Keratinocyte (primary cell): ENCODE measurements at regions not wholly inside any gene's neighbourhood (a gene's known extent, or its start where the extent isn't known, plus 50 kb on each side); places are given as distances from the start of the nearest gene placed in this dataset.

Experiments
- EZH2 ChIP-seq: IDR thresholded peaks from one replicate; pipeline ENCODE4 v1.6.1; 2012; ENCODE audit warnings: inconsistent platforms, mild to moderate bottlenecking, low read length, moderate library complexity
- TF ChIP-seq, protein P1 (sequence below), 3 experiments: IDR thresholded peaks in 1 of 3; conservative IDR thresholded peaks in 1 of 3; optimal IDR thresholded peaks in 1 of 3; 2 replicates in 2 of 3; 3 replicates in 1 of 3; pipeline versions ENCODE3 to v1.5.1; 2011; ENCODE audit warnings: low read length in 3 of 3, mild to moderate bottlenecking in 3 of 3, moderate library complexity in 2 of 3, control low read depth in 1 of 3, inconsistent platforms in 1 of 3; ENCODE audit not compliant: insufficient read depth in 2 of 3; ENCODE audit errors: extremely low read depth in 1 of 3

DNA sequence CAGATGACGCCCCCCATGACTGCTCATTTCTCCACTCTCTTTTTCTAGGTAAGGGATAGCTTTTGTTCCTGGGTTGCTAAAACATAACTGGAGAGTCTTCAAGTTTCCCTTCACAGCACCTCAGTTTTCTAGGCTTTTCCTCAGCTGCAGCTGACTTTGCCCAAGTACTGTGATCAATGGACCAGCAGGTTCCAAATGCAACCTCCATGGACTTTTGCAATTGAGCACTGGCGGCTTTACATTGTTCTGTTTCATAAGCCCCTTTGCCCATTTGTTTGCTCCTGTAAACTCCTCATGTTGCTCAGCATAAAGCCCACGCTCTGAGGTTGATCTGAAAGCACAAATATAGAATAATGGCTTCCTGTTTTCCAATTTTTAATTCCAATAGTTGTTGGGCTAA lies 291.6 kb downstream of the IRS1 start:
- TF ChIP-seq, protein P1, sequence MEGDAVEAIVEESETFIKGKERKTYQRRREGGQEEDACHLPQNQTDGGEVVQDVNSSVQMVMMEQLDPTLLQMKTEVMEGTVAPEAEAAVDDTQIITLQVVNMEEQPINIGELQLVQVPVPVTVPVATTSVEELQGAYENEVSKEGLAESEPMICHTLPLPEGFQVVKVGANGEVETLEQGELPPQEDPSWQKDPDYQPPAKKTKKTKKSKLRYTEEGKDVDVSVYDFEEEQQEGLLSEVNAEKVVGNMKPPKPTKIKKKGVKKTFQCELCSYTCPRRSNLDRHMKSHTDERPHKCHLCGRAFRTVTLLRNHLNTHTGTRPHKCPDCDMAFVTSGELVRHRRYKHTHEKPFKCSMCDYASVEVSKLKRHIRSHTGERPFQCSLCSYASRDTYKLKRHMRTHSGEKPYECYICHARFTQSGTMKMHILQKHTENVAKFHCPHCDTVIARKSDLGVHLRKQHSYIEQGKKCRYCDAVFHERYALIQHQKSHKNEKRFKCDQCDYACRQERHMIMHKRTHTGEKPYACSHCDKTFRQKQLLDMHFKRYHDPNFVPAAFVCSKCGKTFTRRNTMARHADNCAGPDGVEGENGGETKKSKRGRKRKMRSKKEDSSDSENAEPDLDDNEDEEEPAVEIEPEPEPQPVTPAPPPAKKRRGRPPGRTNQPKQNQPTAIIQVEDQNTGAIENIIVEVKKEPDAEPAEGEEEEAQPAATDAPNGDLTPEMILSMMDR (optimal IDR thresholded peaks at IDR 0.05 in 1 of 3, IDR thresholded peaks at IDR 0.05 in 1 of 3, conservative IDR thresholded peaks at IDR 0.05 in 1 of 3; ENCODE audit: extremely low read depth in 1 of 3, insufficient read depth in 2 of 3, low read length in 3 of 3): no peak
- TF ChIP-seq EZH2: no peak
